ENCODE measurements at regions not wholly inside any gene's neighbourhood (a gene's known extent, or its start where the extent isn't known, plus 50 kb on each side); places are given as distances from the start of the nearest gene placed in this dataset.

DNA sequence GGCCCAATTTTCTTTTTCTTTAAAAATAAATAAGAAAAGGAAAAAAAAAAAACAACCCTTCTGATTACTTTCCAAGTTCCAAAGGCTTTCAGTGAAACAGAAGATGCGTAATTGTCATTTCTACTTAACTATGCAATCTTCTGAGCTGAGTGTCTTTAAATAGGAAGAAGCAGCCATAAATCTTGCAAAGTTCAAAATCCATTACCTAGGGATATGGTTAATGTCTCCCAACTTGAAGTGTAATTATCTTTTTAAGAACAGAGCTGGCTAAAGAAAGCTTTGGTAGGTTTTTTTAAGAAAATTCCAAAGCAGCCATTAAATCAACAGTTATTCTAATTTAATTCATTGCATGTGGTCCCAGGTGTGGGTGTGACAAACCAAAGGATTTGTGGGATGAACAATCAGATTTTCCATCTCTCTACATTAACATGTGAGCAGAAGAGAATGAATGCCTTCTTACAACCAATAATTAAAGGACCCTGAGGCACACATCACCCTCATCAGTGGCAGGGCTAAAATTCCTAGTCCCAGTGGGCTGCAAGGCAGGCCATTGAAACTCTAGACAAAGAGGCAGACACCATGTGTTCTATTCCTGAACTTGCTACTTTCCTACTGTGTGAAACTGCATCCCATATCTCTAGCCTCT lies 419.2 kb downstream of the REEP3 start:
- Histone ChIP-seq H3K27ac (ENCODE audit: extremely low read length, insufficient read depth, low read length) (no peak overlapping the region), H3K9me3 (ENCODE audit: low read length) (no peaks in the 10 kb centered on the region), H3K27me3 (ENCODE audit: control insufficient read depth in 1 of 2, insufficient read depth in 2 of 2, low read length in 2 of 2) (no peaks in the 10 kb centered on the region), H3K4me3 (replicated peaks in 1 of 3; ENCODE audit: insufficient read depth in 1 of 3, low read depth in 2 of 3, low read length in 3 of 3) (no peak overlapping the region), H3K36me3 (replicated peaks in 1 of 2; ENCODE audit: control insufficient read depth in 1 of 2, insufficient read depth in 2 of 2, low read length in 2 of 2) (no peaks in the 10 kb centered on the region), H4K20me1 (ENCODE audit: insufficient read depth, low read length) (no peaks in the 10 kb centered on the region), H2AFZ (ENCODE audit: low read length) (no peak overlapping the region), H3K4me1 (ENCODE audit: insufficient read depth, low read length) (no peaks in the 10 kb centered on the region), H3K79me2 (ENCODE audit: insufficient read depth, low read length) (no peaks in the 10 kb centered on the region), H3K4me2 (ENCODE audit: low read depth, low read length) (no peak overlapping the region), H3K9ac (ENCODE audit: insufficient read depth, low read depth, low read length) (no peak overlapping the region)
- WGBS (ENCODE audit: low lambda C conversion rate), result 62% methylated on average over 1 of the region's 1 CpG
- TF ChIP-seq ZNF251 (CRISPR knock-in tag; IDR thresholded peaks at IDR 0.05) (no peak), ISX (CRISPR knock-in tag; conservative IDR thresholded peaks at IDR 0.05) (no peak), ZNF138 (CRISPR knock-in tag; IDR thresholded peaks at IDR 0.05; ENCODE audit: low read depth) (no peak), AGO2 (optimal IDR thresholded peaks at IDR 0.05; ENCODE audit: low read depth, low read length) (no peak), MYC (CRISPR knock-in tag; IDR thresholded peaks at IDR 0.05; ENCODE audit: borderline replicate concordance) (no peak), ADNP (CRISPR knock-in tag; IDR thresholded peaks at IDR 0.05) (no peak), HOXD1 (CRISPR knock-in tag; IDR thresholded peaks at IDR 0.05) (no peak), YY1 (IDR thresholded peaks at IDR 0.05; ENCODE audit: insufficient read depth, insufficient replicate concordance, low read depth, low read length) (no peak), SRSF9 (IDR thresholded peaks at IDR 0.05; ENCODE audit: borderline replicate concordance, insufficient read depth, low read depth, low read length, poor library complexity, severe bottlenecking) (no peak), MIER3 (CRISPR knock-in tag; IDR thresholded peaks at IDR 0.05; ENCODE audit: borderline replicate concordance) (no peak)
- TF ChIP-seq, protein P1, sequence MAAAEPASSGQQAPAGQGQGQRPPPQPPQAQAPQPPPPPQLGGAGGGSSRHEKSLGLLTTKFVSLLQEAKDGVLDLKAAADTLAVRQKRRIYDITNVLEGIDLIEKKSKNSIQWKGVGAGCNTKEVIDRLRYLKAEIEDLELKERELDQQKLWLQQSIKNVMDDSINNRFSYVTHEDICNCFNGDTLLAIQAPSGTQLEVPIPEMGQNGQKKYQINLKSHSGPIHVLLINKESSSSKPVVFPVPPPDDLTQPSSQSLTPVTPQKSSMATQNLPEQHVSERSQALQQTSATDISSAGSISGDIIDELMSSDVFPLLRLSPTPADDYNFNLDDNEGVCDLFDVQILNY (CRISPR knock-in tag; conservative IDR thresholded peaks at IDR 0.05), result no peak
- TF ChIP-seq, protein P2, sequence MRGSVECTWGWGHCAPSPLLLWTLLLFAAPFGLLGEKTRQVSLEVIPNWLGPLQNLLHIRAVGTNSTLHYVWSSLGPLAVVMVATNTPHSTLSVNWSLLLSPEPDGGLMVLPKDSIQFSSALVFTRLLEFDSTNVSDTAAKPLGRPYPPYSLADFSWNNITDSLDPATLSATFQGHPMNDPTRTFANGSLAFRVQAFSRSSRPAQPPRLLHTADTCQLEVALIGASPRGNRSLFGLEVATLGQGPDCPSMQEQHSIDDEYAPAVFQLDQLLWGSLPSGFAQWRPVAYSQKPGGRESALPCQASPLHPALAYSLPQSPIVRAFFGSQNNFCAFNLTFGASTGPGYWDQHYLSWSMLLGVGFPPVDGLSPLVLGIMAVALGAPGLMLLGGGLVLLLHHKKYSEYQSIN (CRISPR knock-in tag; IDR thresholded peaks at IDR 0.05; ENCODE audit: borderline replicate concordance), result no peak
- TF ChIP-seq, protein P3, sequence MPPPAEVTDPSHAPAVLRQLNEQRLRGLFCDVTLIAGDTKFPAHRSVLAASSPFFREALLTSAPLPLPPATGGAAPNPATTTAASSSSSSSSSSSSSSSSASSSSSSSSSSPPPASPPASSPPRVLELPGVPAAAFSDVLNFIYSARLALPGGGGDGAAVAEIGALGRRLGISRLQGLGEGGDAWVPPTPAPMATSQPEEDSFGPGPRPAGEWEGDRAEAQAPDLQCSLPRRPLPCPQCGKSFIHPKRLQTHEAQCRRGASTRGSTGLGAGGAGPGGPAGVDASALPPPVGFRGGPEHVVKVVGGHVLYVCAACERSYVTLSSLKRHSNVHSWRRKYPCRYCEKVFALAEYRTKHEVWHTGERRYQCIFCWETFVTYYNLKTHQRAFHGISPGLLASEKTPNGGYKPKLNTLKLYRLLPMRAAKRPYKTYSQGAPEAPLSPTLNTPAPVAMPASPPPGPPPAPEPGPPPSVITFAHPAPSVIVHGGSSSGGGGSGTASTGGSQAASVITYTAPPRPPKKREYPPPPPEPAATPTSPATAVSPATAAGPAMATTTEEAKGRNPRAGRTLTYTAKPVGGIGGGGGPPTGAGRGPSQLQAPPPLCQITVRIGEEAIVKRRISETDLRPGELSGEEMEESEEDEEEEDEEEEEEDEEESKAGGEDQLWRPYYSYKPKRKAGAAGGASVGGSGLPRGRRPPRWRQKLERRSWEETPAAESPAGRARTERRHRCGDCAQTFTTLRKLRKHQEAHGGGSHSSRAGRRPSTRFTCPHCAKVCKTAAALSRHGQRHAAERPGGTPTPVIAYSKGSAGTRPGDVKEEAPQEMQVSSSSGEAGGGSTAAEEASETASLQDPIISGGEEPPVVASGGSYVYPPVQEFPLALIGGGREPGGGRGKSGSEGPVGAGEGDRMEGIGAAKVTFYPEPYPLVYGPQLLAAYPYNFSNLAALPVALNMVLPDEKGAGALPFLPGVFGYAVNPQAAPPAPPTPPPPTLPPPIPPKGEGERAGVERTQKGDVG (CRISPR knock-in tag; IDR thresholded peaks at IDR 0.05; ENCODE audit: borderline replicate concordance), result no peak
- ATAC-seq, result no peak
- in situ Hi-C loops (cut with HindIII; ENCODE audit: extremely low pct_ligation_motif_present, low pct_unique_long_range_greater_than_20kb) (no loop called here), intact Hi-C loops (cut with micrococcal nuclease; ENCODE audit: unreplicated experiment) (no loop called here)
- no peak for DNase-seq (ENCODE audit: low spot score)
- ChIA-PET CTCF (ENCODE audit: low intra/inter-chr PET ratio, low total read pairs) (no interaction called here), POLR2A (no interaction called here)
- BruUV-seq (replicated peaks), result no TSS peak
- FAIRE-seq, result no peak

Measured in HepG2 (cell line).